Thoracic aorta (tissue), 2 donors: ENCODE measurements at regions not wholly inside any gene's neighbourhood (a gene's known extent, or its start where the extent isn't known, plus 50 kb on each side); places are given as distances from the start of the nearest gene placed in this dataset.

Experiments used
- ATAC-seq: fragments of 150-250 bp; one replicate; pipeline ENCODE4 v1.8.0; 2017; ENCODE audit warnings: low read depth; ENCODE audit not compliant: insufficient number of reproducible peaks, low FRiP score
- DNase-seq: peaks from one replicate; pipeline ENCODE4 v3.0.0-alpha.2; 2020; ENCODE audit warnings: low spot score
- H3K27ac ChIP-seq, 2 donors: fragments of 200-600 bp; sonication (generic); 1 replicate in 1 of 2; 2 replicates in 1 of 2; pipeline ENCODE4 v1.5.1; 2016; ENCODE audit warnings: mild to moderate bottlenecking in 2 of 2, moderate library complexity in 2 of 2
- H3K27me3 ChIP-seq: fragments of 200-600 bp; sonication (generic); replicated peaks from 2 replicates; pipeline ENCODE4 v1.6.0; 2016; ENCODE audit warnings: mild to moderate bottlenecking; ENCODE audit not compliant: insufficient read depth
- H3K36me3 ChIP-seq: fragments of 200-600 bp; sonication (generic); one replicate; pipeline ENCODE4 v1.5.1; 2016
- H3K4me1 ChIP-seq, 2 donors: fragments of 200-600 bp; sonication (generic); 1 replicate in 1 of 2; 2 replicates in 1 of 2; pipeline versions ENCODE4 v1.5.1 to v1.6.0; 2016; ENCODE audit warnings: low read depth in 2 of 2, mild to moderate bottlenecking in 1 of 2; ENCODE audit not compliant: control insufficient read depth in 1 of 2
- H3K4me3 ChIP-seq: fragments of 200-600 bp; sonication (generic); 2 replicates; pipeline ENCODE4 v1.5.1; 2016; ENCODE audit warnings: mild to moderate bottlenecking
- H3K9me3 ChIP-seq: fragments of 200-600 bp; sonication (generic); 2 replicates; pipeline ENCODE4 v1.5.1; 2016
- CTCF ChIP-seq: fragments of 200-600 bp; sonication (generic); IDR thresholded peaks from one replicate; pipeline ENCODE4 v1.5.1; 2019; ENCODE audit warnings: antibody characterized with exemption

DNA sequence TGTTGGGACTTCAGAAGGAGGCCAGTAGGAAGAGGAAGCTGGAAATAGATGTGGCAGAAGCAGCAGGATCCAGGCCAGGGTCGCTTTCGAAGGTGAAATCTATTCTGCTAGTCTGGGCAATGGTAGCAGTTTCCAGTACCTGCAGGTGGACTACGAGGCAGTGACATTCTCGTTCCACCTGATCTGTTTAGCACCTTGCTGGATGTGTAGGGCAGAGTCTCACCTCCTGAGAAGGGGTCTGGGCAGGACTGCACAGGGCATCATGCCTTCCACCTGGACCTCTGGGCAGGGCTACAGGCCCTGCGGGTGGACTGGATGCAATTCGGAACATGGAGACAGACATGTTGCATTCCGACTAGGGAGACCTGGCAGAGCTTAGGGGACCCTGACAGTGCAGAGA lies 254.8 kb upstream of the ZNF32 start:
- Histone ChIP-seq H3K4me1 (peaks cover 15 to 23% of the 10 kb centered on the region in 2 donors), H3K27me3 (no peaks in the 10 kb centered on the region), H3K36me3 (no peaks in the 10 kb centered on the region), H3K9me3 (no peaks in the 10 kb centered on the region), H3K27ac (no peak overlapping the region), H3K4me3 (no peak overlapping the region)
- ATAC-seq (no peak), DNase-seq (no peak)
- TF ChIP-seq CTCF: no peak

DNA sequence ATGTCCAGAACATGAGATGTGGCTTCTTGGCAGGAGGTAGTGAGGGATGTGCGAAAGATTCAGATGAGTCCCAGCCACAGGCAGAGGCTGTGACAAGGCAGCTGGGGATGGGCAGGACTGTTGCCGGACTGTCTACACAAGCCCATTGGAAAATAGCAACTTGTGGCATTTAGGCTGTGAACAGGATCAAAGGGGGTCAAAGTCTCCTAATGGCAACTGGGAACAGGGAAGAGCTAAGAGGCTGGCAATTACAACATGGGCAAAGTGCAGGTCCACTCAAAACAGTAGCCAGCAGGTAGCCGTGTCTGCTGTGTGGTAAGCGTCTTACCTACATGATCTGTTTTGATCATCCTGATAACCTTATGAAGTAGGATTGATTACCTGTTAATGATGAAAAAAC lies 254.2 kb upstream of the ZNF32 start:
- Histone ChIP-seq H3K27ac (no peak overlapping the region), H3K4me1 (peaks cover 15 to 23% of the 10 kb centered on the region in 2 donors), H3K4me3 (no peak overlapping the region), H3K9me3 (no peaks in the 10 kb centered on the region), H3K27me3 (no peaks in the 10 kb centered on the region), H3K36me3 (no peaks in the 10 kb centered on the region)
- no peak for DNase-seq
- no peak for TF ChIP-seq CTCF
- no peak for ATAC-seq

DNA sequence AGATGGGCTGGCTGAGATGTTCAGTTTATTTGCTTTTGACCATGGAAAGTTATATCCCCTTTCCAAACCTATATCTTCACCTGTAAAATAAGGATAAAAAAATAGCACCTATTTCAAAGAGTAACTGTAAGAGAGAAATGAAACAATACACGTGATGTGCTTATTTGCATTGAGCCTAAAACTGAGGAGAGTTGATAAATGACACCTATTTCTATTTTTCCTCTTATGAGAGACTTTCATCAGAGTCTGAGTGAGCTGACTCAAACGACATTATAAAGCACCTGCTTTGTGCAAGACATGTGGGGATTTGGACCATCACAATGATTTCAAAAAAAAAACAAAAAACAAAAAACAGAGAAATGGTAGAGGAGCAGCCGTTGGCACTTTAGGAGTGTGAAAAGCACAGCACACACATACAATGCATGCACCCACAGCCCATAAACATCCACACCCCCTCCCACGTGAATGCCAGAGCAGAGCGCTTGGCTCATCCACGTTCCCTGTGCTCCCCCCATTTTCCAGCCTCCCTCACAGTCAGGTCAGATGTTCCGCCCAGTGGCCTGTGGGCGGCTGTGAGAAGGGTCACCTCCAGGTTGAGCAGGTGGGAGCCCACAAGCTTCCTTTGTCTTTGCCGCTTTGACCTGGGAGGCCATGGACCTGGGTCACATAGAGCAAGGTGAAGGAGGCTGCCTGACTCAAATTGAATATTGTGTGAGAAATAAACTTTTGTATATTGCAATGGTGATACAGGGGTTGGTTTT lies 253.2 kb upstream of the ZNF32 start:
- no peak overlapping the region for H3K27ac ChIP-seq
- no peak for TF ChIP-seq CTCF
- no peak for DNase-seq
- H3K9me3 ChIP-seq: no peaks in the 10 kb centered on the region
- H3K4me3 ChIP-seq: no peak overlapping the region
- H3K36me3 ChIP-seq: no peaks in the 10 kb centered on the region
- ATAC-seq: no peak
- peaks cover 14 to 21% of the 10 kb centered on the region in 2 donors for H3K4me1 ChIP-seq
- no peaks in the 10 kb centered on the region for H3K27me3 ChIP-seq

DNA sequence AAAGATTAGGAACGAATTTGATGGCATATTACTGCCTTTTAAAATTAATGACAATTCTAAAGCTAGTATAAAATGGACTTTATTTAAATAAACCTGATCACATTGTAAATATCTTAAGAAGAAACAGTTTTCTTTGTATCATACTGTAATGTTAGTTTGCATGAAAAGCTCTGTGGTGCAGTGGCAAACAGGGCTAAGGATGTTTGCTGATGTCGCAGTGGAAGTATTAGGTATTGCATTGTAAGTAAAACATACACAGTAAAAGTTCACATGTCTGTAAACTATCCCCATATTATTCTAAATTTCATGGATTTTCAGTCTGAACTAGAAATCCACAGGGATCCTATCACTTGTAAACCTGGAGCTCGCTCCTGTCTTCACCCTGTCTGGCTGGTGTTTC lies 252.6 kb upstream of the ZNF32 start:
- H3K9me3 ChIP-seq: no peaks in the 10 kb centered on the region
- peak; percentile 34 for TF ChIP-seq CTCF
- ATAC-seq (no peak), DNase-seq (no peak)
- H3K4me3 ChIP-seq: no peak overlapping the region
- no peaks in the 10 kb centered on the region for H3K27me3 ChIP-seq
- H3K27ac ChIP-seq: no peak overlapping the region
- peaks cover 10 to 15% of the 10 kb centered on the region in 2 donors for H3K4me1 ChIP-seq
- no peaks in the 10 kb centered on the region for H3K36me3 ChIP-seq

GRCh38 chr10:43900571-43900970 lies 251.9 kb upstream of the ZNF32 start:
- Histone ChIP-seq H3K4me3 (no peak overlapping the region), H3K36me3 (no peaks in the 10 kb centered on the region), H3K4me1 (peaks cover 6 to 8% of the 10 kb centered on the region in 2 donors), H3K27me3 (no peaks in the 10 kb centered on the region), H3K9me3 (no peaks in the 10 kb centered on the region), H3K27ac (no peak overlapping the region)
- DNase-seq (no peak), ATAC-seq (no peak)
- TF ChIP-seq CTCF: no peak
